ENCODE measurements at regions not wholly inside any gene's neighbourhood (a gene's known extent, or its start where the extent isn't known, plus 50 kb on each side); places are given as distances from the start of the nearest gene placed in this dataset.

GRCh38 chr6:95805699-95806098, 210.1 kb upstream of the FUT9 start:
- no peaks in the 10 kb centered on the region for H3K79me2 ChIP-seq (ENCODE audit: insufficient read depth, low read length)
- TF ChIP-seq CTCF (IDR thresholded peaks at IDR 0.05; ENCODE audit: insufficient read depth, low read length, poor library complexity, severe bottlenecking) (no peak), EZH2phosphoT487 (conservative IDR thresholded peaks at IDR 0.05; ENCODE audit: low read length) (no peak)
- H3K4me2 ChIP-seq (ENCODE audit: low read depth, low read length, poor library complexity, severe bottlenecking), result no peak overlapping the region
- H2AFZ ChIP-seq (ENCODE audit: low read depth, low read length, severe bottlenecking), result no peak overlapping the region
- no peaks in the 10 kb centered on the region for H3K36me3 ChIP-seq (ENCODE audit: low read length)
- no peaks in the 10 kb centered on the region for H3K9me3 ChIP-seq (ENCODE audit: insufficient read depth, low read length)
- H3K4me3 ChIP-seq (ENCODE audit: insufficient read depth, low read length, poor library complexity, severe bottlenecking), result no peak overlapping the region
- no peak overlapping the region for H3K9ac ChIP-seq (ENCODE audit: low read length)
- H3K27me3 ChIP-seq (ENCODE audit: low read length), result no peaks in the 10 kb centered on the region
- H3F3A ChIP-seq (ENCODE audit: insufficient read depth), result no peaks in the 10 kb centered on the region
- no peaks in the 10 kb centered on the region for H4K20me1 ChIP-seq (ENCODE audit: low read depth, low read length)
- no peak overlapping the region for H3K27ac ChIP-seq (ENCODE audit: low read depth, low read length)
- H3K9me2 ChIP-seq (replicated peaks; ENCODE audit: insufficient read depth, low read length), result no peaks in the 10 kb centered on the region

GRCh38 chr6:95815389-95816056, 200.3 kb upstream of the FUT9 start:
- H3K4me3 ChIP-seq (ENCODE audit: insufficient read depth, low read length, poor library complexity, severe bottlenecking), result no peak overlapping the region
- H3K27ac ChIP-seq (ENCODE audit: low read depth, low read length), result no peak overlapping the region
- no peak overlapping the region for H3K9ac ChIP-seq (ENCODE audit: low read length)
- no peaks in the 10 kb centered on the region for H3K9me3 ChIP-seq (ENCODE audit: insufficient read depth, low read length)
- no peak overlapping the region for H3K4me2 ChIP-seq (ENCODE audit: low read depth, low read length, poor library complexity, severe bottlenecking)
- no peak overlapping the region for H2AFZ ChIP-seq (ENCODE audit: low read depth, low read length, severe bottlenecking)
- no peaks in the 10 kb centered on the region for H3K9me2 ChIP-seq (replicated peaks; ENCODE audit: insufficient read depth, low read length)
- H3K36me3 ChIP-seq (ENCODE audit: low read length), result no peaks in the 10 kb centered on the region
- no peaks in the 10 kb centered on the region for H4K20me1 ChIP-seq (ENCODE audit: low read depth, low read length)
- H3K27me3 ChIP-seq (ENCODE audit: low read length), result no peaks in the 10 kb centered on the region
- H3K79me2 ChIP-seq (ENCODE audit: insufficient read depth, low read length), result no peaks in the 10 kb centered on the region
- H3F3A ChIP-seq (ENCODE audit: insufficient read depth), result no peaks in the 10 kb centered on the region
- TF ChIP-seq CTCF (IDR thresholded peaks at IDR 0.05; ENCODE audit: insufficient read depth, low read length, poor library complexity, severe bottlenecking) (no peak), EZH2phosphoT487 (conservative IDR thresholded peaks at IDR 0.05; ENCODE audit: low read length) (no peak)

- H3K9ac ChIP-seq (ENCODE audit: low read length), result no peak overlapping the region
- no peaks in the 10 kb centered on the region for H3F3A ChIP-seq (ENCODE audit: insufficient read depth)
- no peaks in the 10 kb centered on the region for H3K9me2 ChIP-seq (replicated peaks; ENCODE audit: insufficient read depth, low read length)
- H3K27me3 ChIP-seq (ENCODE audit: low read length), result no peaks in the 10 kb centered on the region
- no peak overlapping the region for H2AFZ ChIP-seq (ENCODE audit: low read depth, low read length, severe bottlenecking)
- H3K4me2 ChIP-seq (ENCODE audit: low read depth, low read length, poor library complexity, severe bottlenecking), result no peak overlapping the region
- no peak overlapping the region for H3K27ac ChIP-seq (ENCODE audit: low read depth, low read length)
- no peaks in the 10 kb centered on the region for H3K36me3 ChIP-seq (ENCODE audit: low read length)
- no peaks in the 10 kb centered on the region for H3K79me2 ChIP-seq (ENCODE audit: insufficient read depth, low read length)
- no peak for TF ChIP-seq EZH2phosphoT487 (conservative IDR thresholded peaks at IDR 0.05; ENCODE audit: low read length)
- no peak overlapping the region for H3K4me3 ChIP-seq (ENCODE audit: insufficient read depth, low read length, poor library complexity, severe bottlenecking)
- no peaks in the 10 kb centered on the region for H3K9me3 ChIP-seq (ENCODE audit: insufficient read depth, low read length)
- no peaks in the 10 kb centered on the region for H4K20me1 ChIP-seq (ENCODE audit: low read depth, low read length)
These were observed 196.3 kb upstream of the FUT9 start for GRCh38 chr6:95819461-95819860.

- Histone ChIP-seq H3K9me3 (ENCODE audit: insufficient read depth, low read length) (no peaks in the 10 kb centered on the region), H2AFZ (ENCODE audit: low read depth, low read length, severe bottlenecking) (no peak overlapping the region), H3K27me3 (ENCODE audit: low read length) (no peaks in the 10 kb centered on the region), H3K4me3 (ENCODE audit: insufficient read depth, low read length, poor library complexity, severe bottlenecking) (no peak overlapping the region), H3K4me2 (ENCODE audit: low read depth, low read length, poor library complexity, severe bottlenecking) (no peak overlapping the region), H3K9me2 (replicated peaks; ENCODE audit: insufficient read depth, low read length) (no peaks in the 10 kb centered on the region), H3K36me3 (ENCODE audit: low read length) (no peaks in the 10 kb centered on the region), H3K79me2 (ENCODE audit: insufficient read depth, low read length) (no peaks in the 10 kb centered on the region), H3K27ac (ENCODE audit: low read depth, low read length) (no peak overlapping the region), H3F3A (ENCODE audit: insufficient read depth) (no peaks in the 10 kb centered on the region), H4K20me1 (ENCODE audit: low read depth, low read length) (no peaks in the 10 kb centered on the region), H3K9ac (ENCODE audit: low read length) (no peak overlapping the region)
- TF ChIP-seq EZH2phosphoT487 (conservative IDR thresholded peaks at IDR 0.05; ENCODE audit: low read length) (no peak), CTCF (IDR thresholded peaks at IDR 0.05; ENCODE audit: insufficient read depth, low read length, poor library complexity, severe bottlenecking) (no peak)
These were observed 195.8 kb upstream of the FUT9 start for GRCh38 chr6:95819939-95820338.

Data from SU-DHL-6 (cell line).